Testis (tissue), 2 donors: ENCODE measurements at regions not wholly inside any gene's neighbourhood (a gene's known extent, or its start where the extent isn't known, plus 50 kb on each side); places are given as distances from the start of the nearest gene placed in this dataset.

Experiments
- CTCF ChIP-seq, 3 experiments: fragments of 450-650 bp in 2 of 3; fragments of 200-600 bp in 1 of 3; sonication (generic) in 1 of 3; IDR thresholded peaks; one replicate each; pipeline ENCODE4 v1.5.1; 2016 to 2019; ENCODE audit warnings: antibody characterized with exemption in 3 of 3, mild to moderate bottlenecking in 2 of 3, moderate library complexity in 1 of 3
- POLR2A ChIP-seq: fragments of 450-650 bp; IDR thresholded peaks from one replicate; pipeline ENCODE4 v1.6.1; 2017; ENCODE audit warnings: antibody characterized with exemption, mild to moderate bottlenecking, moderate library complexity

DNA sequence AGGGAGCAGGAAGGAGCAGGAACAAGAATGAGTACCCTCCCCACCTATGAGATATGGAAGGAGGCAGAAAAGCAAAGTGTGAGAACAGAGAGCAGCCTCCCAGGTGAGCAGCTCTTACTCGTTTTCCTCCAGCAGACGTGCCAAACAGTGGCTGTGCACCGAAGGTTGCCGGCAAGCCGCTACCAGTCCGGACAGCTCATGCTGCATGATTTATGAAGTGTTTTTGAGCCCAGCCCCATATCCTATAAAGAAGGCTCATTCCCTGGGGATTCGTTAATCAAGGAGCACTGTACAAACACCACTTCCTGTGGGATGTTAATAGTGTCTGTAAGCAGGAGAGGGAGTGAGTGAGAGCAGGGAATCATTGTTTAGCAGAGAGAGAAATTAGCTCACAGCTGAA is 118.3 kb upstream of the FOXB1 start:
- TF ChIP-seq POLR2A (no peak), CTCF (IDR thresholded peaks at IDR 0.05) (no peak)
